ENCODE measurements at regions not wholly inside any gene's neighbourhood (a gene's known extent, or its start where the extent isn't known, plus 50 kb on each side); places are given as distances from the start of the nearest gene placed in this dataset.

DNA sequence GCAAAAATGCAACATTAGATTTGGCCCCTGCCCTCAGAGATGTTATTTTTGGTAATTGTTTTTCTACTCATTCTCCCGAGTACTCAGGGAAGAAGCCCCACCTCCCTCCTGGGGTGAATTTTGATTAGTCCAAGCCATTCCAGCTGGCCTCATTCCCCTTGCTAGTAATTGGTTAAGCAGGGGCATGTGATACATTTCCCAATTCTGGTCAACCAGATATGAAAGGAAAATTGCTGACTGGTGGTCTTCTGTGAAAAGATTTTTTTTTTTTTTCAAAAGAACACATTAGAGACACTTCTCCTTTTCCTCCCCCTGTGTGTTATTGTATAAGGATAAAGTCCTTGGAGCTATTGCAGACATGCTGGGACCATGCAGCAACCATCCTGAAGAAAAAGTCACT, 71.1 kb upstream of the AKT3 start:
- TF ChIP-seq EP300 (IDR thresholded peaks at IDR 0.05; ENCODE audit: borderline replicate concordance) (no peak), CREB1 (IDR thresholded peaks at IDR 0.05; ENCODE audit: low read depth) (no peak), ZBTB7A (IDR thresholded peaks at IDR 0.05; ENCODE audit: low read depth) (no peak), NFIC (IDR thresholded peaks at IDR 0.05) (no peak)
- TF ChIP-seq, protein P1, sequence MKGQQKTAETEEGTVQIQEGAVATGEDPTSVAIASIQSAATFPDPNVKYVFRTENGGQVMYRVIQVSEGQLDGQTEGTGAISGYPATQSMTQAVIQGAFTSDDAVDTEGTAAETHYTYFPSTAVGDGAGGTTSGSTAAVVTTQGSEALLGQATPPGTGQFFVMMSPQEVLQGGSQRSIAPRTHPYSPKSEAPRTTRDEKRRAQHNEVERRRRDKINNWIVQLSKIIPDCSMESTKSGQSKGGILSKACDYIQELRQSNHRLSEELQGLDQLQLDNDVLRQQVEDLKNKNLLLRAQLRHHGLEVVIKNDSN (IDR thresholded peaks at IDR 0.05), result no peak
- TF ChIP-seq, protein P2, sequence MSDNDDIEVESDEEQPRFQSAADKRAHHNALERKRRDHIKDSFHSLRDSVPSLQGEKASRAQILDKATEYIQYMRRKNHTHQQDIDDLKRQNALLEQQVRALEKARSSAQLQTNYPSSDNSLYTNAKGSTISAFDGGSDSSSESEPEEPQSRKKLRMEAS (IDR thresholded peaks at IDR 0.05), result no peak

DNA sequence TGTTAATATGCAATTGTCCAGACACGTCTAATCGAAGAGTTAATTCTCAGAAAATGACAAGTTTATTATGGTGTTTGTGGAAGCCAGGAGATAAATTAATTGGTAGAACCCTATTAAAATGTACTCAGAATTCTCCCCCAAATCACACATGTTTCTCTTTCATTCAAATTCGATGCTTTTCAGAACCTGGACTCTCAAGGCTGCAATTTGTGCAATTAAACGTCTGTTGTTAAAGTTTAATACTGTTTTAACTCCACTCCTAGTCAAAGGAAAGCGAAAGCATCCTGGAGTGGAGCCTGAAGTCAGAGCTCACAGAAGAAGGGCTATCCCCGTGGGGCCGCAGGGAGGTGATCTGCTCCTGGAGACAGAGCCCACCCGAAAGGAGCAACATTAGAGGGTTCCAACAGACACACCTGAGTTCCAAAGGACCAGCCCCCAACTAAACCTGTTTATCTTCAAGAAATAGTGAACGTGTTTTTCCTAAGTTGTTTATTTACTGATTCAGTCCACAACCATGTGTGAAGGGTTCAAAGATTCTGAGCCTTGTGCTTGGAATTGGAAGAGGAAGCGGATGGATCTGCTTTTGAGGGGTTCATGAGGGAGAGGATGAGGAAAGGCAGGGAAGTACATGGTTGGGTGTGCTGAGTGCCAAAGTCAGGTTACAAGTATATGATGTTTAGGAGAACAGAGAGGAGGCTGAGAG, 68.0 kb upstream of the AKT3 start:
- TF ChIP-seq YY1 (IDR thresholded peaks at IDR 0.05; ENCODE audit: low read depth) (no peak), TCF12 (IDR thresholded peaks at IDR 0.05; ENCODE audit: low read depth) (no peak), CEBPB (IDR thresholded peaks at IDR 0.05) (no peak), NFIC (IDR thresholded peaks at IDR 0.05) (no peak), FOXM1 (IDR thresholded peaks at IDR 0.05; ENCODE audit: borderline replicate concordance, low read depth) (no peak), TEAD4 (IDR thresholded peaks at IDR 0.05) (no peak), ZBTB7A (IDR thresholded peaks at IDR 0.05; ENCODE audit: low read depth) (no peak), EGR1 (IDR thresholded peaks at IDR 0.05) (no peak), TAF1 (IDR thresholded peaks at IDR 0.05; ENCODE audit: low read depth) (no peak)
- TF ChIP-seq, protein P3, sequence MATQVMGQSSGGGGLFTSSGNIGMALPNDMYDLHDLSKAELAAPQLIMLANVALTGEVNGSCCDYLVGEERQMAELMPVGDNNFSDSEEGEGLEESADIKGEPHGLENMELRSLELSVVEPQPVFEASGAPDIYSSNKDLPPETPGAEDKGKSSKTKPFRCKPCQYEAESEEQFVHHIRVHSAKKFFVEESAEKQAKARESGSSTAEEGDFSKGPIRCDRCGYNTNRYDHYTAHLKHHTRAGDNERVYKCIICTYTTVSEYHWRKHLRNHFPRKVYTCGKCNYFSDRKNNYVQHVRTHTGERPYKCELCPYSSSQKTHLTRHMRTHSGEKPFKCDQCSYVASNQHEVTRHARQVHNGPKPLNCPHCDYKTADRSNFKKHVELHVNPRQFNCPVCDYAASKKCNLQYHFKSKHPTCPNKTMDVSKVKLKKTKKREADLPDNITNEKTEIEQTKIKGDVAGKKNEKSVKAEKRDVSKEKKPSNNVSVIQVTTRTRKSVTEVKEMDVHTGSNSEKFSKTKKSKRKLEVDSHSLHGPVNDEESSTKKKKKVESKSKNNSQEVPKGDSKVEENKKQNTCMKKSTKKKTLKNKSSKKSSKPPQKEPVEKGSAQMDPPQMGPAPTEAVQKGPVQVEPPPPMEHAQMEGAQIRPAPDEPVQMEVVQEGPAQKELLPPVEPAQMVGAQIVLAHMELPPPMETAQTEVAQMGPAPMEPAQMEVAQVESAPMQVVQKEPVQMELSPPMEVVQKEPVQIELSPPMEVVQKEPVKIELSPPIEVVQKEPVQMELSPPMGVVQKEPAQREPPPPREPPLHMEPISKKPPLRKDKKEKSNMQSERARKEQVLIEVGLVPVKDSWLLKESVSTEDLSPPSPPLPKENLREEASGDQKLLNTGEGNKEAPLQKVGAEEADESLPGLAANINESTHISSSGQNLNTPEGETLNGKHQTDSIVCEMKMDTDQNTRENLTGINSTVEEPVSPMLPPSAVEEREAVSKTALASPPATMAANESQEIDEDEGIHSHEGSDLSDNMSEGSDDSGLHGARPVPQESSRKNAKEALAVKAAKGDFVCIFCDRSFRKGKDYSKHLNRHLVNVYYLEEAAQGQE (IDR thresholded peaks at IDR 0.05; ENCODE audit: low read depth), result no peak
- TF ChIP-seq, protein P1 (IDR thresholded peaks at IDR 0.05), result no peak
- TF ChIP-seq, protein P2 (IDR thresholded peaks at IDR 0.05), result no peak

DNA sequence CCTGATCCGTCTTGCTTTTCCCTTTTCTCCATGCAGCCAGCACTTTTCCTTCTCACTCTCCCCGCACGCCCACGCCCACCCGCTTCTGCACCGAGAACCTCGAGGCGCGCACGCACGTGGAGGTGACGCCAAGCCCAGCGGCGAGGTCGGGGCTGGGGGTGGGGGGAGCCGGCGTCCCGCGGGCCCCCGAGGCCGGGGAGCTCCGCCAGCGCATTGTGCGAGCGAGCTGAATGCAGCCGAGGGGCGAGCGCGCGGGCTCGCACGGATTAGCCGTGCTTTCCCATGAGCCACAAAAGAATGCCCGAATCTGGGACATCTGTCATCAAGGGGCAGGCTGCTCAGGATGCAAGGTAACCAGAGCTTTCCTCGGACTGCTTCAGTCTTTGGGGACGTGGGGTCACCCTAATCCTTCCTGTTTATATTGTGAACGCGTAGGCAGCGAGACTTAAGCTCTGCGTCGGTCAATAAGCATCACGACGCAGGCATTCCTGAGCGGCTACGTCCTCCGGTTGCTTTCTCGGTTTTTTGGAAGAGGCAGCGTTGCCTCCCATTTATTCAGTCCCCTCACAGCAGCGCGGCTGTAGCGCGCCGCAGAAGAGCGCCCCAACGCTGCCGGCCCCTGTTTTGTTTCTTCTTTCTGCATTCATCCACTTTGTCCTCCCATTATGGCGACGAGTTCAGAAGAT, 67.3 kb upstream of the AKT3 start:
- TF ChIP-seq EP300 (IDR thresholded peaks at IDR 0.05; ENCODE audit: borderline replicate concordance) (no peak), RAD21 (IDR thresholded peaks at IDR 0.05; ENCODE audit: low read depth) (no peak), TEAD4 (IDR thresholded peaks at IDR 0.05) (no peak), CREB1 (IDR thresholded peaks at IDR 0.05; ENCODE audit: low read depth) (no peak), CEBPB (IDR thresholded peaks at IDR 0.05) (no peak), TCF12 (IDR thresholded peaks at IDR 0.05; ENCODE audit: low read depth) (no peak), TAF1 (IDR thresholded peaks at IDR 0.05; ENCODE audit: low read depth) (no peak), EGR1 (IDR thresholded peaks at IDR 0.05) (no peak), NFIC (IDR thresholded peaks at IDR 0.05) (no peak), FOXM1 (IDR thresholded peaks at IDR 0.05; ENCODE audit: borderline replicate concordance, low read depth) (no peak), YY1 (IDR thresholded peaks at IDR 0.05; ENCODE audit: low read depth) (no peak)
- TF ChIP-seq, protein P3 (IDR thresholded peaks at IDR 0.05; ENCODE audit: low read depth), result no peak
- TF ChIP-seq, protein P1 (IDR thresholded peaks at IDR 0.05), result no peak

DNA sequence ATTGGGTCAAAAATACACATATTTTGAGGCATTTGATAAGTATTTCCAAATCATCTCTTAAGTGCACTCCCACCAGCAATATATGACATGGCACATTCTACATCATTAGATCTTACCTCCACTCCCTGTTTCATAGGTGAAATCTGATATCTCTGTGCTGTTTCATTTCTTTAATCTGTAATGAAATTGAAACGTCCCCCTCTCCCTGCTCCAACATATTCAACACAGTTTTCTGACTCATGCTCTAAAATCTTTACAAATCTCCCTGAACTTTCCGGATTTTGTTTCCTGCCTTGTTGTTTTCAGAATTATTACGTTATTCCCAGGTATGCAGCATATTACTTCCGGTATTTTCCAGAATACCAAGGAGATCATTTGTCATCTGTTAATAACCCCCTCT, 66.1 kb upstream of the AKT3 start:
- TF ChIP-seq YY1 (IDR thresholded peaks at IDR 0.05; ENCODE audit: low read depth), result no peak
- no peak for TF ChIP-seq ZBTB7A (IDR thresholded peaks at IDR 0.05; ENCODE audit: low read depth)
- TF ChIP-seq TEAD4 (IDR thresholded peaks at IDR 0.05), result no peak
- no peak for TF ChIP-seq FOXM1 (IDR thresholded peaks at IDR 0.05; ENCODE audit: borderline replicate concordance, low read depth)
- TF ChIP-seq NFIC (IDR thresholded peaks at IDR 0.05), result no peak
- TF ChIP-seq, protein P2 (IDR thresholded peaks at IDR 0.05), result no peak
- TF ChIP-seq RAD21 (IDR thresholded peaks at IDR 0.05; ENCODE audit: low read depth), result no peak
- no peak for TF ChIP-seq CREB1 (IDR thresholded peaks at IDR 0.05; ENCODE audit: low read depth)
- TF ChIP-seq, protein P1 (IDR thresholded peaks at IDR 0.05), result no peak
- TF ChIP-seq TAF1 (IDR thresholded peaks at IDR 0.05; ENCODE audit: low read depth), result no peak
- no peak for TF ChIP-seq EGR1 (IDR thresholded peaks at IDR 0.05)
- no peak for TF ChIP-seq CEBPB (IDR thresholded peaks at IDR 0.05)
- no peak for TF ChIP-seq EP300 (IDR thresholded peaks at IDR 0.05; ENCODE audit: borderline replicate concordance)
- no peak for TF ChIP-seq TCF12 (IDR thresholded peaks at IDR 0.05; ENCODE audit: low read depth)

Data from Ishikawa (cell line).